ENCODE measurements at regions not wholly inside any gene's neighbourhood (a gene's known extent, or its start where the extent isn't known, plus 50 kb on each side); places are given as distances from the start of the nearest gene placed in this dataset.

- Histone ChIP-seq H3K9me2 (no peaks in the 10 kb centered on the region), H2AFZ (ENCODE audit: low read depth) (no peak overlapping the region), H3K4me2 (no peak overlapping the region), H3K9me3 (no peaks in the 10 kb centered on the region), H3K4me1 (ENCODE audit: control insufficient read depth in 1 of 2, insufficient read depth in 2 of 2, low read depth in 1 of 2, low read length in 1 of 2) (no peaks in the 10 kb centered on the region), H3F3A (replicated peaks; ENCODE audit: insufficient read depth) (no peaks in the 10 kb centered on the region), H4K20me1 (ENCODE audit: insufficient read depth) (no peaks in the 10 kb centered on the region), H3K27ac (ENCODE audit: low read depth in 2 of 2, low read length in 1 of 2) (no peak overlapping the region), H3K4me3 (ENCODE audit: low read depth in 2 of 2, low read length in 1 of 2) (no peak overlapping the region), H3K36me3 (replicated peaks in 1 of 2; ENCODE audit: control insufficient read depth in 1 of 2, insufficient read depth in 2 of 2, low read length in 1 of 2) (no peaks in the 10 kb centered on the region), H3K9ac (no peak overlapping the region), H3K27me3 (ENCODE audit: insufficient read depth) (no peaks in the 10 kb centered on the region), H3K79me2 (ENCODE audit: insufficient read depth) (no peaks in the 10 kb centered on the region)
- 7% methylated on average over 3 of the region's 3 CpGs for WGBS (ENCODE audit: low lambda C conversion rate)
- CTCF ChIA-PET: interaction anchor here (0.7 kb wide), 1 partner anchor 11 kb away, joined by 3 read pairs; no protein-coding TSS in a partner anchor
- POLR2A ChIA-PET: no interaction called here
- no peak for DNase-seq
- TF ChIP-seq JUND (IDR thresholded peaks at IDR 0.05): no peak
- no peak for TF ChIP-seq FOXJ3 (CRISPR knock-in tag; IDR thresholded peaks at IDR 0.05)
- TF ChIP-seq SIN3A (IDR thresholded peaks at IDR 0.05; ENCODE audit: borderline replicate concordance, low read depth, low read length): no peak
- TF ChIP-seq USF2 (IDR thresholded peaks at IDR 0.05; ENCODE audit: borderline replicate concordance, low read depth, low read length): no peak
- TF ChIP-seq TEAD4 (IDR thresholded peaks at IDR 0.05; ENCODE audit: borderline replicate concordance, insufficient read depth): no peak
- TF ChIP-seq EP300 (IDR thresholded peaks at IDR 0.05; ENCODE audit: borderline replicate concordance in 1 of 2, low read depth in 1 of 2, low read length in 1 of 2): no peak
- TF ChIP-seq GABPA (IDR thresholded peaks at IDR 0.05; ENCODE audit: low read depth): no peak
- no peak for TF ChIP-seq POLR2AphosphoS5 (IDR thresholded peaks at IDR 0.05; ENCODE audit: low read depth, low read length)
- TF ChIP-seq USF1 (IDR thresholded peaks at IDR 0.05; ENCODE audit: borderline replicate concordance, low read depth): no peak
- no peak for TF ChIP-seq CTCF (IDR thresholded peaks at IDR 0.05)
- TF ChIP-seq EZH2phosphoT487 (IDR thresholded peaks at IDR 0.05; ENCODE audit: borderline replicate concordance, low read depth): no peak
- TF ChIP-seq NRF1 (IDR thresholded peaks at IDR 0.05; ENCODE audit: low read depth, low read length): no peak
- TF ChIP-seq SMC3 (IDR thresholded peaks at IDR 0.05; ENCODE audit: low read depth, low read length): no peak
- TF ChIP-seq FOSL2 (IDR thresholded peaks at IDR 0.05; ENCODE audit: borderline replicate concordance, low read depth): no peak
- TF ChIP-seq RFX5 (IDR thresholded peaks at IDR 0.05; ENCODE audit: low read length): no peak
- TF ChIP-seq TCF12 (IDR thresholded peaks at IDR 0.05): no peak
Observed at GRCh38 chr16:82563401-82563800, 63.4 kb upstream of the CDH13 start.

Measured in SK-N-SH (cell line).